Activated naive CD4-positive, alpha-beta T cell (primary cell): ENCODE measurements at regions not wholly inside any gene's neighbourhood (a gene's known extent, or its start where the extent isn't known, plus 50 kb on each side); places are given as distances from the start of the nearest gene placed in this dataset.

ENCODE experiments used
- DNase-seq, 4 experiments: peaks; one replicate each; lab custom pipeline; 2025; lab: John Stamatoyannopoulos, UW

DNA sequence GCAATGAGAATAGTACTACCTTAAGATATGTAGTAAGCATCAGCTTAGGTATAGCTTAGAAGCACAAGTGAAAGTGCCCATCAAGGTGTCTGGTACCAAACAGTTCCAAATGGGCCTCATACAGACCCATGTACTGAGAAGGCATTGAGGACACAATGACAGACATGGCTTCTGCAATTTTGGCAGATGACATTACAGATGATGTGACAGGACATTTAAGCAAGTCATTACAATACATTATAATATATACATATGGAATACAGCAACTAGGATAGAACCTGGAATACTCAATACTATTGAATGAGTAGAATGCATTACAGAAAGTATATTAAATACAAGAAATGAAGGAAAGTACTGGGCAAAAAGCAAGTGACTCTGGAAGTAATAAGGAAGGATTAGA, 256.4 kb downstream of the GXYLT1 start:
- DNase-seq, result no peak

DNA sequence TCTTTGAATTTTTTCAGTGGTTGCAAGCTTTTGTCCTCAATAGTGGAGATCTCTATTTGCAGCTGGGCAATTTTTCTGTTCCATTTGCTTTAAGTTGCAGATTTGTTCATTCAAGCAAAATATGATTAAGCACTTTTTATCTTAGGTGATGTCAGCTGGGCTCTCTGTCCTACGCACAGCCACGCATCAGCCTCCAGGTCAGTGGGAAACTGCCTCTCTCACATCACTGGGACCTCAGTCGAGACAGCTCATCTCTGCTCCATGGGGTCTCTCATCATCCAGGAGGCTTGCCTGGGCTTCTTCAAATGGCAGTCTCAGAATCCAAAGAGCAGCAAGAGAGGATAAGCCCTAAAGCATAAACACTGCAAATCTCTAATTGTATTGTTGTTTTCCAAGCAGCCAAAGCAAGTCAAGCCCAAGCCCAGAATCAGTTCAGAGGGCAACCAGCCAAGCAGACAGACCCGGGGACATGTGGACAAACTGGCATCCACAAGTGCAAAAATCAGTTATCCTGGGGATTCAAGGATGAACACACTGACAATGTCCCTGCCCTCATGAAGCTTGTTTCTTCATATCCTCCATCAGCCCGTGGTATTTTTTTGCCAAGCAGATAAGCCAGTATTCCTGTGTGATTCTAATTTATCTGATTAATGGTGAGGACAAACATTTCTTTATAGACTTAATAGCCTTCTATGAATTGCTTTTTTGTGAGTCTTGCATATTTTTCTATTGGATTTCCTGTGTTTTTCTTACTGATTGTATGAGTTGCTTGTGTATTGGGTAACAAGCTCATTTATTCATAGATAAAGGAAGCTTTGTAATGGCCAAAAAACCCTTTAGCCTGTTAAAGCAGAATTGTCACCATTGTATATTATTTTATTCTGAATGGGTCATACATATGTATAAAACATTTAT, 262.5 kb downstream of the GXYLT1 start:
- DNase-seq, result no peak

GRCh38 chr12:41869432-41869831, 275.2 kb downstream of the GXYLT1 start:
- DNase-seq, result no peak

DNA sequence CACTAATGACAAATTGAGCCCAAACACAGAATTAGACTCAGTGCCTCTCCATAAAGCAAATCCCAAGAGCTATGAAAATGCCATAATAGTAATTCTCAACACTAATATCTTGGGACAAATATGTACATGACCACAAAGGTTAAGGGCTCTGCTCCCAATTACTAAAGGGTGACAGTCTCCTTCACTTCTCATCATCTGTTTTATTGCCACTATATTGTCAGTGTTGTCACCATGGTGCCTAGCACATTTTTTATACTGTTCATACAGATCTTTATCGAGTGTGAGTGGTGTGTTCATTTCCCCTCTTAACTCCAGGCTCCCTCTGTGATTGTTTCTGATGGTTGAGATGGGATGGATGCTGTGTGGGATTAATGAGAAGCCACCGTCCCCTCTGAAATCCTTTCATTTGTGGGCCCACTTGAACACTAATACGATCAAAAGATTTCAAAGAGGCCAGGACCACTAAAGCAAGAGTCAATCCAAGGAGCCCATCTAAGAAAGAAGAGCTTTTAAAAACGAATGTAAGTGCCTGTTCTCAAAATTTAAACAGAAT, 277.7 kb downstream of the GXYLT1 start:
- DNase-seq, result no peak

DNA sequence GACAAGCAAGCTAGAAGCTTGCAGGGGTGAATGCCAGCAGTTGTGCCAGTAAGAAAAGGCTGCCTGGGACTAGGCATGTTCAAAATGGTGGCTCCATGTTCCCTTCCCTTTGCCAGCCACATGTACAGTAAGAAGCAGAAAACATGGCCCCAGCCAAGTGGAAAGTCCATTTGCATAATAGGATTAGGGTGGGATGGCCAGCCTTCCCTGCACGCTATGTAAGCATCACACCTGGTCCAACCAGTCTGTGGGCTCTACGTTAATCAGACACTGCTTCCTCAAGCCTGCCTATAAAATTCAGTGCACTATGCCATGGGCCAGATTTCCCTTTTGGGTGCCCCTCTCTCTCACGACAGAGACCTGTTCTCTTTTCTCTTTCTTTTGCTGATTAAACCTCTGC, 288.4 kb downstream of the GXYLT1 start:
- no peak for DNase-seq

- DNase-seq, result no peak
Observed at GRCh38 chr12:41850046-41850445, 294.6 kb downstream of the GXYLT1 start.

DNA sequence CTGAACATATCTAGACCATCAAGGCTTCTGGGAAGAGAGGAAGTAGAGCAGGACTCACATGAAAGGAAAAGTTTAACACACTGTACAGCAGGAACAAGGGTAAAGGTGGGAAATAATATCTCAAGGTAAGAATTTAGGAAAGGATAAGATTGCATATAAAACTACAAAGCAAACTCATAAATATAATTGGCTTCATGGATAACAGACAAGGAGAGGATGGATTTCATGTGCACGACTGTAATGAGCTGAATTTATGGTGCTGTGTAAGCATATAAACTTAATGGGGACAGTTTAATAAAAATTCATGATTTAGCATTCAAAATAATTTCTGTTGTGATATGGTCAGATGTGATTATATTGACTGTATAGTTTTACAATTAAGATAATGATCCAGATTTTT, 298.0 kb downstream of the GXYLT1 start:
- no peak for DNase-seq

GRCh38 chr12:41836416-41836815, 308.3 kb downstream of the GXYLT1 start:
- DNase-seq, result no peak

GRCh38 chr12:41835556-41835955, 309.1 kb downstream of the GXYLT1 start:
- DNase-seq, result no peak

DNA sequence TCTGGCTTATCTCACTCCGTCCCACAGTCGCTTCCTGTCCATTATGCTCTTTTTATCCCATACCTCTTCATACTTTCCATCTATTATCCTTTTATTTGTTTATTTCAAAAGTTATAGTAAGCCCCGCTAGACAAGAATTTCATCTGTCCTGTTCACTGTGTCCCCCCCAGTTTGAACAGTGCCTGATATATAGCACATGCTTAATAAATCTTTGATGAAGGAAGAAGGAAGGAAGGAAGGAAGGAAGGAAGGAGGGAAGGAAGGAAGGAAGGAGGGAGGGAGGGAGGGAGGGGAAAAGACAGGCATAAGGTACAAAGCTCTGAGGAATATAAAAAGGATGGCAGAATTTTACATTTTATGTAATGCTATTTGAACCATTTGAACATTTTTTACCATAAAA, 324.7 kb downstream of the GXYLT1 start:
- DNase-seq, result no peak

GRCh38 chr12:41804026-41804425, 340.6 kb downstream of the GXYLT1 start:
- DNase-seq, result no peak

- no peak for DNase-seq
Observed at GRCh38 chr12:41802803-41803202, 341.9 kb downstream of the GXYLT1 start.

DNA sequence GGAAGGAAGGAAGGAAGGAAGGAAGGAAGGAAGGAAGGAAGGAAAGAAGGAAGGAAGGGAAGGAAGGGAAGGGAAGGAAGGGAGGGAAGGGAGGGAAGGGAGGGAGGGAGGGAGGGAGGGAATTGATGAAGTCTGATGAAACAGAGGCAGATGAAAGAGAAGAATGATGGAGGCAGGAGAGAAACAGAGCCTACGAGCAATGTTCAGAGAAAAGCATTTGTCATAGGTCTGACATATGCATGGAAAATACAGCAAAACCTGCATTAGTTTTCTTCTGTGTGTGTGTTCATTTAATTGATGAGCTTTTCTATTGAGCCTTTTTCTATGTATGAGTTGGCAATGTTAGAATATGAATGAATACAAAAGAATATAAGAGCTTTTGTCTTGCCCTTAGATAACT, 343.4 kb downstream of the GXYLT1 start:
- no peak for DNase-seq

- DNase-seq, result no peak
Observed at GRCh38 chr12:41799671-41800070, 345.0 kb downstream of the GXYLT1 start.

DNA sequence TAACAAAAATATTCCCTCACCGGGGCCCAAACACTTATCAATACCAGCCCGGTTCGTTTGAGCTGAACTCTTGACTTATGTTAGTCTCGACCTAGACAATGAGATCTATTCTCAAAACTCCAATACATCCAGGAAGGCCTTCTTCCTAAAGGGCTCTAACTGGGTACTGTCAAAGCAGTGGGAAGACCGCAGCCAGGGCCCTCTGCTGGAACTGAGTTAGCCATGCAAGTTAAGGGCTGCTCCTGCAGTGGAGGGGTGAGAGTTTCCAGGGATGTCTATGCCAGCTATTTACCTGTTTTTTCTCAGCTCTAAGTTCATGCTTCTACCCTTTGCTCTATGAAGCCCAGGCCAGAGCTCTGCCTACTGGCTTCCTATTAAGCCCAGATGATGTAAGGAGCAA, 348.8 kb downstream of the GXYLT1 start:
- DNase-seq, result no peak

GRCh38 chr12:41795051-41795600, 349.5 kb downstream of the GXYLT1 start:
- no peak for DNase-seq

DNA sequence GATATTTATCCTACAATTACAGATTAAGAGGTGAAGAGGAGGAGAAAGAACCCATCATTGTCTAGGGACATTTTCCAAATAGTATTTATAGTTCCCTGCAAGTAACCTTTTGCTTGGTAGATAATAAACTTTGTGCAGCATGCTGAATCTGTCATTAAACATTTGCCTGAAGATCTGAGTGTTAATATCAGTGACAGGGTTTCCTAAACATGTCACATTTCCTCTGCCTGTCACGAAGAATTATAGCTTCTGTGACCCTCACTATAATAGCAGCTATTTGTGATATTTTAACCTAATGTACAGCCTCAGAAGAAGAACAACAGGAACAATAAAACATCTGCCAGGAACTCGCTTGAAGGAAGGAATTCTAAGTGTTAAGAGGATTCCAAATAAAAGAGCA, 350.3 kb downstream of the GXYLT1 start:
- DNase-seq, result no peak

DNA sequence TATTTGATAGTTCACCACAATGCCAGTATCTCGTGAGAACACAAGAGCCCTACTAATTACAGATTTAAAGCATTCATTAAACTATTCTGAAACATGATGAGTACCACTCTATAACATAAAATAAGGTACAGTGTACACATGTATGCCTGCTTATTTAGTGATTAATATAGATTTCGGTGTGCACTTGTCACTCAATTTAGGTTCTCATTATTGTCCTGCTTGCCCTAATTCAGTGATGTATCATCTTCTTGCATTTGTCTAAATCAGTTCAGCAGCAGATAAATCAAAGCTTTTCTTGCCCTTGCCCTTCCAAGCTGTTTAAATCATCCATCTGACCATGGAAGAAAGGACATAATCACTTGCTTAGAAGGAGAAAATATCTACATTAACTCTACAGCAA, 359.7 kb downstream of the GXYLT1 start:
- no peak for DNase-seq

- no peak for DNase-seq
Observed at GRCh38 chr12:41778934-41779333, 365.7 kb downstream of the GXYLT1 start.

DNA sequence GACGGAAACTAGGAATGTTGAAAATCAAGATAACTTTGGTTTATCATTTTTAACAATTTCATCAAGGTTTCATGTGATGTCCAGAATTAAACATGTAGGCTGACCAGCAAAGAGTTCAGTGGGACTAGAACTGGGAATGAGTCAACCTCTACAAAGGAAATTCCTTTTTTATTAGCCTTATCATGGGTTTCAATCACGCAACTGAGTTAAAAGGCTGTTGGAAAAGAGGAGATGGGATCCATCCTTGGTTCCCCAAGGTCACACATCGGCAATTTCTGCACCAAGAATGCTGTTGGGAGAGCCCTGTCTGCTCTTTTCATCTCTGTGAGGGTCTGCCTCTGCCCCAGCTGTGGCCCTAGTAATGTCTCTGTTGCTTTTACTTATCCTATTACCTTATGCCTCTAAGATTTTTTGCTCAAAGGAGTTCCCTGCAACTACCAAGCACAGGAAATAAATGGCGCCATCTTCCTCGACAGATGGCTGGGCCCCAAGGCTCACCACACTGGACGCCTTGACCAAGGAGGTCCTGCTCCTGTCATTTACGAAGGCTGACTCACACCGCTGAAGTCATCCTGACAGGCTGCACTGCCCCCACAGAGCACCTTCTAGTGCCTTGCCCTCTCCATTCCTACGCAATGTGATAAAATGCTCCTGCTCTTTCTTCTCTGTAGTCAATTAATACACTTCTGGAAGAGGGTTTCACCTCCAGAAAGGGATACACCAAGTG, 367.4 kb downstream of the GXYLT1 start:
- no peak for DNase-seq

GRCh38 chr12:41772478-41772877, 372.2 kb downstream of the GXYLT1 start:
- DNase-seq, result no peak

GRCh38 chr12:41769810-41770209, 374.9 kb downstream of the GXYLT1 start:
- DNase-seq, result no peak

DNA sequence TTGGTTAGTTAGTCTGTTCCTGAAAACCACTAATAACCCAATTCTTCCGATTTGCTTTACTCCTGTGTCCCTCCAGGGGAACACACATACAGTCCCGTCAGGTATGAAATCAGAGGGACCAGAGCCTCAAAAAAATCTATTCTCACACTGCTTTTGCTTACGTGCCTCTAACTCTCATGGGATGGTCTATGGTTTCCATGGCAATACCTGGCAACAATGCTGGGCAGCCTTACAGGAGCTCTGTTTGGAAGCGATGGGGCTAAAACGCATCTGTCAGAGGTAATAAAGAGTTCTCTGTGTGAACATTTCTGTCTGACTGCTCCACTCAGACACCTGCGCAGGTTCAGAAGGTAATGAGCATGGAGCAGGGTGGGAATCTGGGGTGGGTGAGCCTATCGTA, 376.2 kb downstream of the GXYLT1 start:
- DNase-seq, result no peak
